Vagina (tissue), 2 donors: ENCODE measurements at regions not wholly inside any gene's neighbourhood (a gene's known extent, or its start where the extent isn't known, plus 50 kb on each side); places are given as distances from the start of the nearest gene placed in this dataset.

ENCODE experiments used
- DNase-seq, 2 donors: peaks; one replicate each; pipeline ENCODE4 v3.0.0-alpha.2; 2017; ENCODE audit errors: extremely low spot score in 2 of 2
- H3K27ac ChIP-seq: fragments of 200-600 bp; sonication (generic); one replicate; pipeline ENCODE4 v1.5.1; 2019
- H3K27me3 ChIP-seq: fragments of 200-600 bp; sonication (generic); one replicate; pipeline ENCODE4 v1.5.1; 2019
- H3K36me3 ChIP-seq, 2 donors: fragments of 200-600 bp; sonication (generic); one replicate each; pipeline ENCODE4 v1.5.1; 2017 to 2019
- H3K4me1 ChIP-seq: fragments of 200-600 bp; sonication (generic); one replicate; pipeline ENCODE4 v1.5.1; 2019
- H3K4me3 ChIP-seq, 2 donors: fragments of 200-600 bp; sonication (generic); 1 replicate in 1 of 2; 2 replicates in 1 of 2; pipeline ENCODE4 v1.5.1; 2016 to 2019
- H3K9me3 ChIP-seq: fragments of 200-600 bp; sonication (generic); one replicate; pipeline ENCODE4 v1.5.1; 2019
- CTCF ChIP-seq, 3 experiments: fragments of 450-650 bp in 2 of 3; fragments of 200-600 bp in 1 of 3; sonication (generic) in 1 of 3; IDR thresholded peaks; one replicate each; pipeline ENCODE4 v1.5.1; 2017 to 2019; ENCODE audit warnings: antibody characterized with exemption in 3 of 3, mild to moderate bottlenecking in 2 of 3, moderate library complexity in 2 of 3
- POLR2A ChIP-seq, 2 donors: fragments of 450-650 bp; IDR thresholded peaks; one replicate each; pipeline ENCODE4 v1.6.1; 2017; ENCODE audit warnings: antibody characterized with exemption in 2 of 2, mild to moderate bottlenecking in 2 of 2, moderate library complexity in 2 of 2
- POLR2AphosphoS5 ChIP-seq, 2 donors: sonication (generic); formaldehyde crosslinking; IDR thresholded peaks; one replicate each; pipeline ENCODE4 v1.9.0; 2017; ENCODE audit warnings: antibody characterized with exemption in 2 of 2, mild to moderate bottlenecking in 2 of 2, low read depth in 1 of 2; ENCODE audit not compliant: insufficient read depth in 1 of 2
- intact Hi-C: fragments of 100-400 bp; cut with DNase I; formaldehyde crosslinking; loops from one replicate; pipeline ENCODE4 v1.15.1; 2023

DNA sequence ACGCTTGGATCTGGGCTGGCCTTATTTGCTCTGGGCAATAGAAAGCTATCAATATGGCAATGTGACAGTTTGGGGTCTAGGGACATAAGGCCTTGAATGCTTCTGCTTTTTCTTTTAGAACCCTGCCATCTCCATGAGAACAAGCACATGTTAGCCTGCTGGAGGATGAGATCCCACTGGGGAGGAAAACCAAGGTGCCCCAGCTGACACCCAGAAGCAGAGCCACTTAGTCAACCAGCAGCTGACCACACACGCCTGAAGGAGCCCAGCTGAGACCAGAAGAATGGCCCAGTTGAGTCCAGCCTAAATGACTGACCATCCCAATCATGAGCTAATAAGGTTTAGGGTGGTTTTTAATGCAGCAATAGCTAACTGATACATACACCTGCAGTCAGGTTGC lies 171.2 kb downstream of the AHSP start:
- Histone ChIP-seq H3K4me3 (no peak overlapping the region), H3K36me3 (peaks cover 0 to 6% of the 10 kb centered on the region in 2 donors), H3K27me3 (no peaks in the 10 kb centered on the region), H3K9me3 (no peaks in the 10 kb centered on the region), H3K27ac (no peak overlapping the region), H3K4me1 (peaks cover 18% of the 10 kb centered on the region)
- DNase-seq, result no peak
- intact Hi-C loops, result no loop called here
- no peak for TF ChIP-seq CTCF (IDR thresholded peaks at IDR 0.05)
- TF ChIP-seq POLR2AphosphoS5 (IDR thresholded peaks at IDR 0.05; ENCODE audit: insufficient read depth in 1 of 2, low read depth in 1 of 2), result no peak
- no peak for TF ChIP-seq POLR2A (IDR thresholded peaks at IDR 0.05)

GRCh38 chr16:31699601-31700000 lies 171.9 kb downstream of the AHSP start:
- Histone ChIP-seq H3K27ac (no peak overlapping the region), H3K4me3 (no peak overlapping the region), H3K36me3 (peaks cover 0 to 13% of the 10 kb centered on the region in 2 donors), H3K9me3 (no peaks in the 10 kb centered on the region), H3K4me1 (peaks cover 18% of the 10 kb centered on the region), H3K27me3 (no peaks in the 10 kb centered on the region)
- peak in 1 of 2 donors; percentile 69 for DNase-seq
- intact Hi-C loops, result no loop called here
- no peak for TF ChIP-seq POLR2A (IDR thresholded peaks at IDR 0.05)
- no peak for TF ChIP-seq POLR2AphosphoS5 (IDR thresholded peaks at IDR 0.05; ENCODE audit: insufficient read depth in 1 of 2, low read depth in 1 of 2)
- TF ChIP-seq CTCF (IDR thresholded peaks at IDR 0.05), result no peak

DNA sequence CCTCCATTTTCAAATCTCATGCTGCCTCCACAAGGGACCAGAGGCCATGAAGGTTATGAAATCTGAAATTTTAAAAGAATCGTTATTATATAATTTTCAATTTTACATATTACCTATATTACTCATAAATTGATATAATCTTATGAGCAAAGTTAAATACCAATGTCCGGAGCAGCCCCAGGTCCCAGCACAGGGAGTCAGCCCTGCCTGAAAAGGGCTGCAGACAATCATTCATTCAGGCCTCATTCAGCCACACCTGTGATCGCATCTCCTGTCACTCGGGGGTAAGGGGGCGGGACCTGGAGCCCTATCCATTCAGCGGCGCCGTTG lies 172.5 kb downstream of the AHSP start:
- H3K27ac ChIP-seq, result peak overlapping the region; percentile 72
- no peak for DNase-seq
- peak overlapping the region; percentile 64 to 93 for H3K4me3 ChIP-seq
- TF ChIP-seq POLR2A (IDR thresholded peaks at IDR 0.05) (no peak), POLR2AphosphoS5 (IDR thresholded peaks at IDR 0.05; ENCODE audit: insufficient read depth in 1 of 2, low read depth in 1 of 2) (peak in 1 of 2 donors; percentile 42)
- no peaks in the 10 kb centered on the region for H3K27me3 ChIP-seq
- peaks cover 18% of the 10 kb centered on the region for H3K4me1 ChIP-seq
- H3K36me3 ChIP-seq, result peaks cover 0 to 19% of the 10 kb centered on the region in 2 donors
- intact Hi-C loops, result loop anchor here (10.0 kb wide), 1 partner anchor 165 kb away; no protein-coding TSS in a partner anchor
- H3K9me3 ChIP-seq, result no peaks in the 10 kb centered on the region

DNA sequence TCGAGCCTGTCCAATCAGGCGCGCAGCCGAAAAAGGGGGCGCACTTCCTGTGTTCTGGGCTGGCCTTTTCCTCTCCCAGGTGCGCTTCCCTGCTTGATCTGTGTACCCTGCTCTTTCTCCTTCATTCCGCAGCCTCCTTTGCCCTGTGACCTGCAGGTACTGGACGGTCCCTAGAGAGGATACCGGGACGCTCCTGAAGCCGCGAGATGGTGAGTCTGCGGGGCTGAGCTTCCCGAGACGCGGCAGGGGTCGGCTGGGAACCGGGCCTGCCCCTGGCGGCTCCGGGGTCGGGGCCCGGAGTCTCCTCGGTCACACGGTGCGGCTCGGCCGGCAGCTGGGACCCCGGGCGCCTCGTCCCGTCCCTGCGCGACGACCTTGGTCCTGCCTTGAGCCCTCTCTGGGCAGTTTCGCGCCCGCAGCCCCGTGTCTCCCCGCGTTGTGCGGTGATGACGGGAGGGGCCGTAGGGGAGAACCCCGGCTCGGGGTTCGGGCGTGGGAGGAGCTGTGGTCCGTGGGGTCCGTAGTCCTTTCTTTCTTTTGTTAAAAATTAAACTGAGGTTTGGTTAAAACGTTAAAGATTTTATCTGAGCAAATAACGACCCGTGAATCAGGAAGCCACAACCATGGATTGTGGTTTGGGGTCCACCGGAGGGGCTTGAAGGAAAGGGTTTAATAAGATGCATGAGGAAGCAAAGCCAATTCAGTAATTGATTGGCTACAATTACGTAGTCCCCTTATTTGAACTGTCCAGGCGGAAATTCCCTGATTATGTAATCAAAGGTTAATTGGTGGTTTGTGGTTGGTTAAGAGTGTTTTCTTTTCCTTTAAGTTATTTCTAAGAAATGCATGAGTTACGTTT lies 172.8 kb upstream of the ZNF267 start:
- Histone ChIP-seq H3K9me3 (no peaks in the 10 kb centered on the region), H3K4me3 (peak overlapping the region; percentile 64 to 93), H3K4me1 (peaks cover 18% of the 10 kb centered on the region), H3K27ac (peak overlapping the region; percentile 72), H3K27me3 (no peaks in the 10 kb centered on the region), H3K36me3 (peaks cover 0 to 25% of the 10 kb centered on the region in 2 donors)
- intact Hi-C loops, result loop anchor here (10.0 kb wide), 1 partner anchor 164 kb away; no protein-coding TSS in a partner anchor
- peak in 1 of 2 donors; percentile 88 for DNase-seq
- peak in 1 of 2 donors; percentile 42 for TF ChIP-seq POLR2AphosphoS5 (IDR thresholded peaks at IDR 0.05; ENCODE audit: insufficient read depth in 1 of 2, low read depth in 1 of 2)
- no peak for TF ChIP-seq CTCF (IDR thresholded peaks at IDR 0.05)

DNA sequence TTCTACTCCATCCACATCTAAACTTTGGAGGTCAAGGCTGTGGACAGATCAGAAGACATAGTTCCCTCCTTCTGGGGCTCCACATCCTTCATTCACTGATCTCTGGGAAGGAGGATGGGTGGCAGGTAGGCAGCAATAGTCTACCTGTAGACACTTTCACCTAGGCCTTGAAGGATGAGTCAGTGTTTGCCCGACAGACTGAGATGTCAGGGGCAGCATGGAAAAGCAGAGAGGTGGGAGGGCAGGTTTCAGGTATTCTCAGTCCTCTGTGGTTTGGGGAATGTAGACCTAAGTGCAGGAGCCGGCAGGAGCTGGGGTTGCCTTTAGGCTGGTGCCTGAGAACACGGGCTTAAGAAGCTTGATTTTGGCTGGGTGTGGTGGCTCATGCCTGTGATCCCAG lies 171.9 kb upstream of the ZNF267 start:
- Histone ChIP-seq H3K4me1 (peaks cover 18% of the 10 kb centered on the region), H3K27me3 (no peaks in the 10 kb centered on the region), H3K9me3 (no peaks in the 10 kb centered on the region), H3K27ac (no peak overlapping the region), H3K36me3 (peaks cover 0 to 34% of the 10 kb centered on the region in 2 donors), H3K4me3 (no peak overlapping the region)
- DNase-seq, result no peak
- intact Hi-C loops, result loop anchor here (10.0 kb wide), 1 partner anchor 163 kb away; no protein-coding TSS in a partner anchor
- TF ChIP-seq CTCF (IDR thresholded peaks at IDR 0.05), result no peak
- no peak for TF ChIP-seq POLR2A (IDR thresholded peaks at IDR 0.05)
